ENCODE measurements at regions not wholly inside any gene's neighbourhood (a gene's known extent, or its start where the extent isn't known, plus 50 kb on each side); places are given as distances from the start of the nearest gene placed in this dataset.
"Not testable (repeated sequence)": the region's sequence is repeated elsewhere in the genome, so short reads cannot be mapped to it uniquely, and the experiment has no call there.

DNA sequence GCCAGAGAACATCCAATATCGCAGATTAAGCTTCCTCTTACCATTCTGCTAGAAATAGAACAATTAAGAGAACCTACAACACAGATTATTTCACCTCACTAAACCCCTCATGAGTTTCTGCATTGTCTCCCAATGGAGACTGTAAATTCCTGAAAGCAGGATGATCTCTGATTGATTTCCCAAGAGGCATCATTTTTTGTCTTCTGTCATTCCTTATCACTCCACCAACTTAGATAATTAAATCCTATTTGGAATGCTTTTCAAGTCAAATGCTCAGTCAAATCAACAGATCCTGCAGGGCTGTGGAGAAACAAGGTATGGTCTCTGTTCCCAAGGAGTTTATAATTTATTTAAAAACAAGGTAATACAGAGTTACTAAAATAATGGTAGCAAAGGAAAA is 161.5 kb downstream of the MTERF1 start:
- Mint-ChIP-seq H3K27me3 (ENCODE audit: low read depth in 2 of 2) (no peaks in the 10 kb centered on the region), H3K9me3 (peaks cover 15 to 23% of the 10 kb centered on the region in 2 donors), H3K27ac (no peak overlapping the region), H3K4me3 (no peak overlapping the region), H3K36me3 (peaks cover 19% of the 10 kb centered on the region), H3K4me1 (no peaks in the 10 kb centered on the region)
- no peak for ATAC-seq
- Histone ChIP-seq H3K36me3 (ENCODE audit: control insufficient read depth, insufficient read depth, low read length) (no peaks in the 10 kb centered on the region), H3K27me3 (ENCODE audit: control insufficient read depth, insufficient read depth, low read length) (no peaks in the 10 kb centered on the region), H3K9me3 (ENCODE audit: control insufficient read depth, insufficient read depth, low read length) (peaks cover 13% of the 10 kb centered on the region), H3K4me1 (ENCODE audit: control insufficient read depth, insufficient read depth, low read length) (no peaks in the 10 kb centered on the region), H3K27ac (ENCODE audit: low read length) (no peak overlapping the region), H3K4me3 (ENCODE audit: low read length) (no peak overlapping the region)
- WGBS (ENCODE audit: insufficient coverage) = 76% methylated on average over 1 of the region's 1 CpG
- DNase-seq = no peak
- TF ChIP-seq, protein P1, sequence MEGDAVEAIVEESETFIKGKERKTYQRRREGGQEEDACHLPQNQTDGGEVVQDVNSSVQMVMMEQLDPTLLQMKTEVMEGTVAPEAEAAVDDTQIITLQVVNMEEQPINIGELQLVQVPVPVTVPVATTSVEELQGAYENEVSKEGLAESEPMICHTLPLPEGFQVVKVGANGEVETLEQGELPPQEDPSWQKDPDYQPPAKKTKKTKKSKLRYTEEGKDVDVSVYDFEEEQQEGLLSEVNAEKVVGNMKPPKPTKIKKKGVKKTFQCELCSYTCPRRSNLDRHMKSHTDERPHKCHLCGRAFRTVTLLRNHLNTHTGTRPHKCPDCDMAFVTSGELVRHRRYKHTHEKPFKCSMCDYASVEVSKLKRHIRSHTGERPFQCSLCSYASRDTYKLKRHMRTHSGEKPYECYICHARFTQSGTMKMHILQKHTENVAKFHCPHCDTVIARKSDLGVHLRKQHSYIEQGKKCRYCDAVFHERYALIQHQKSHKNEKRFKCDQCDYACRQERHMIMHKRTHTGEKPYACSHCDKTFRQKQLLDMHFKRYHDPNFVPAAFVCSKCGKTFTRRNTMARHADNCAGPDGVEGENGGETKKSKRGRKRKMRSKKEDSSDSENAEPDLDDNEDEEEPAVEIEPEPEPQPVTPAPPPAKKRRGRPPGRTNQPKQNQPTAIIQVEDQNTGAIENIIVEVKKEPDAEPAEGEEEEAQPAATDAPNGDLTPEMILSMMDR (IDR thresholded peaks at IDR 0.05) = no peak
- intact Hi-C loops (cut with micrococcal nuclease) = no loop called here

- Mint-ChIP-seq H3K4me1 (no peaks in the 10 kb centered on the region), H3K4me3 (no peak overlapping the region), H3K36me3 (peaks cover 24% of the 10 kb centered on the region), H3K27me3 (ENCODE audit: low read depth in 2 of 2) (no peaks in the 10 kb centered on the region), H3K27ac (no peak overlapping the region), H3K9me3 (peaks cover 13 to 26% of the 10 kb centered on the region in 2 donors)
- no peaks in the 10 kb centered on the region for H3K36me3 ChIP-seq (ENCODE audit: control insufficient read depth, insufficient read depth, low read length)
- H3K27me3 ChIP-seq (ENCODE audit: control insufficient read depth, insufficient read depth, low read length) = no peaks in the 10 kb centered on the region
- 84% methylated on average over 3 of the region's 3 CpGs for WGBS (ENCODE audit: insufficient coverage)
- no peak overlapping the region for H3K27ac ChIP-seq (ENCODE audit: low read length)
- no peak for DNase-seq
- intact Hi-C loops (cut with micrococcal nuclease) = no loop called here
- no peak overlapping the region for H3K4me3 ChIP-seq (ENCODE audit: low read length)
- TF ChIP-seq, protein P1 (IDR thresholded peaks at IDR 0.05) = no peak
- H3K4me1 ChIP-seq (ENCODE audit: control insufficient read depth, insufficient read depth, low read length) = no peaks in the 10 kb centered on the region
- peaks cover 13% of the 10 kb centered on the region for H3K9me3 ChIP-seq (ENCODE audit: control insufficient read depth, insufficient read depth, low read length)
- ATAC-seq = no peak
Measured at GRCh38 chr7:91720260-91720937, 160.1 kb downstream of the MTERF1 start.

DNA sequence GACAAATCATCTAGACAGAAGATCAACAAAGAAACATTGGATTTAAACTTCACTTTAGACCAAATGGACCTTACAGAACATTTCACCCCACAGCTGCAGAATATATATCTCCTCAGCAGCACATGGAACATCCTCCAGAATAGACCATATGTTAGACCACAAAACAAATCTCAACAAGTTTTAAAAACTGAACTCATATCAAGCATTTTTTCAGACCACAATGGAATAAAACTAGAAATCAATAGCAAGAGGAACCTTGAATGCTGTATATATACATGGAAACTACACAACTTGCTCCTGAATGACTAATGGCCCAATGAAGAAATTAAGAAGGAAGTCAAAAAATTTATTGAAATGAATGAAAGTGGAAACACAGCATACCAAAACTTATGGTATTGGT is 157.7 kb downstream of the MTERF1 start:
- H3K27me3 ChIP-seq (ENCODE audit: control insufficient read depth, insufficient read depth, low read length) = no peaks in the 10 kb centered on the region
- H3K27ac Mint-ChIP-seq = no peak overlapping the region
- intact Hi-C loops (cut with micrococcal nuclease) = no loop called here
- no peaks in the 10 kb centered on the region for H3K36me3 ChIP-seq (ENCODE audit: control insufficient read depth, insufficient read depth, low read length)
- TF ChIP-seq, protein P1 (IDR thresholded peaks at IDR 0.05) = no peak
- no peak overlapping the region for H3K27ac ChIP-seq (ENCODE audit: low read length)
- peaks cover 15 to 29% of the 10 kb centered on the region in 2 donors for H3K9me3 Mint-ChIP-seq
- no peak overlapping the region for H3K4me3 ChIP-seq (ENCODE audit: low read length)
- H3K4me1 ChIP-seq (ENCODE audit: control insufficient read depth, insufficient read depth, low read length) = no peaks in the 10 kb centered on the region
- H3K9me3 ChIP-seq (ENCODE audit: control insufficient read depth, insufficient read depth, low read length) = peaks cover 12% of the 10 kb centered on the region
- ATAC-seq (no peak), DNase-seq (no peak)
- no peak overlapping the region for H3K4me3 Mint-ChIP-seq
- H3K27me3 Mint-ChIP-seq (ENCODE audit: low read depth in 2 of 2) = no peaks in the 10 kb centered on the region
- peaks cover 24% of the 10 kb centered on the region for H3K36me3 Mint-ChIP-seq
- H3K4me1 Mint-ChIP-seq = no peaks in the 10 kb centered on the region

DNA sequence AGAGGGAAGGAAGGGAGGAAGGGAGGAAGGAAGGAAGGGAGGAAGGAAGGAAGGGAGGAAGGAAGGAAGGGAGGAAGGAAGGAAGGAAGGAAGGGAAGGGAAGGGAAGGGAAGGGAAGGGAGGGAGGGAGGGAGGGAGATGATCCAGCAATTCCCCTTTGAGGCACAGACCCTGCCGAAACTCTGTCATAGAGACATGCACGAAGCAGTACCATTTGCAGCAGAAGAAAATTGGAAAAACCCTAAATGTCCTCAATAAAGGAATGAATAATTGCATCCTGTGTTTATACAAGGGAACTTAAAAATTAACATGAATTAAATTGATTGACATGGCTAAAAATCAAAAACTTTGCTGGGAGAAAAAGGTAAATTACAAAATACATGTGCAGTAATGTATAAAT is 151.5 kb downstream of the MTERF1 start:
- 92% methylated on average over 2 of the region's 2 CpGs for WGBS (ENCODE audit: insufficient coverage)
- H3K4me1 ChIP-seq (ENCODE audit: control insufficient read depth, insufficient read depth, low read length); H3K27ac Mint-ChIP-seq; H3K4me3 Mint-ChIP-seq; H3K4me3 ChIP-seq (ENCODE audit: low read length); DNase-seq; H3K9me3 ChIP-seq (ENCODE audit: control insufficient read depth, insufficient read depth, low read length); H3K27ac ChIP-seq (ENCODE audit: low read length); intact Hi-C loops (cut with micrococcal nuclease); H3K4me1 Mint-ChIP-seq; H3K36me3 Mint-ChIP-seq; ATAC-seq; H3K36me3 ChIP-seq (ENCODE audit: control insufficient read depth, insufficient read depth, low read length); H3K27me3 Mint-ChIP-seq (ENCODE audit: low read depth in 2 of 2); H3K27me3 ChIP-seq (ENCODE audit: control insufficient read depth, insufficient read depth, low read length): not testable (repeated sequence)
- H3K9me3 Mint-ChIP-seq = peaks cover 11 to 18% of the 10 kb centered on the region in 2 donors

All from natural killer cell (primary cell).